ENCODE measurements at regions not wholly inside any gene's neighbourhood (a gene's known extent, or its start where the extent isn't known, plus 50 kb on each side); places are given as distances from the start of the nearest gene placed in this dataset.

DNA sequence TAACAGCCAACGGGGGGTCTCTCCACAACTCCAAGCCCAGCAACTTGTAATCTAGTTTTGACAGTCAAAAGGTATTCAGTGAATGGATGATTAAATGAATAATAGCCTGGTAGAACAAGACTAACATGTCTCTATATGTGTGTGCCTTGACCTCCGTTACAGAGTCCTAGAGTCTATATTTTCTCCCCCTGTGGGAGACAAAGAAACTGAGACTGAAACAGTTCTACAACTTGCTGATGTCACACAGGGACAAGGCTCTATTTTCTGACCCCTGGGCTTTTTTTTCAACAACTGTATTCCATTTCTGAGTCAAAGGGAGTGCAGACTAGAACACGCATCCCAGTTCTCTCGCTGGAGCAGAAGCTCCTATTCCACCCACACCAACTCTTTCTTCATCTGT lies 223.6 kb upstream of the AGAP1 start:
- no peak overlapping the region for H3K4me3 ChIP-seq (ENCODE audit: low read depth, low read length)
- DNase-seq (ENCODE audit: low read depth) = no peak
- TF ChIP-seq, protein P1, sequence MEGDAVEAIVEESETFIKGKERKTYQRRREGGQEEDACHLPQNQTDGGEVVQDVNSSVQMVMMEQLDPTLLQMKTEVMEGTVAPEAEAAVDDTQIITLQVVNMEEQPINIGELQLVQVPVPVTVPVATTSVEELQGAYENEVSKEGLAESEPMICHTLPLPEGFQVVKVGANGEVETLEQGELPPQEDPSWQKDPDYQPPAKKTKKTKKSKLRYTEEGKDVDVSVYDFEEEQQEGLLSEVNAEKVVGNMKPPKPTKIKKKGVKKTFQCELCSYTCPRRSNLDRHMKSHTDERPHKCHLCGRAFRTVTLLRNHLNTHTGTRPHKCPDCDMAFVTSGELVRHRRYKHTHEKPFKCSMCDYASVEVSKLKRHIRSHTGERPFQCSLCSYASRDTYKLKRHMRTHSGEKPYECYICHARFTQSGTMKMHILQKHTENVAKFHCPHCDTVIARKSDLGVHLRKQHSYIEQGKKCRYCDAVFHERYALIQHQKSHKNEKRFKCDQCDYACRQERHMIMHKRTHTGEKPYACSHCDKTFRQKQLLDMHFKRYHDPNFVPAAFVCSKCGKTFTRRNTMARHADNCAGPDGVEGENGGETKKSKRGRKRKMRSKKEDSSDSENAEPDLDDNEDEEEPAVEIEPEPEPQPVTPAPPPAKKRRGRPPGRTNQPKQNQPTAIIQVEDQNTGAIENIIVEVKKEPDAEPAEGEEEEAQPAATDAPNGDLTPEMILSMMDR (IDR thresholded peaks at IDR 0.05; ENCODE audit: control insufficient read depth, extremely low read depth, insufficient read depth) = no peak

DNA sequence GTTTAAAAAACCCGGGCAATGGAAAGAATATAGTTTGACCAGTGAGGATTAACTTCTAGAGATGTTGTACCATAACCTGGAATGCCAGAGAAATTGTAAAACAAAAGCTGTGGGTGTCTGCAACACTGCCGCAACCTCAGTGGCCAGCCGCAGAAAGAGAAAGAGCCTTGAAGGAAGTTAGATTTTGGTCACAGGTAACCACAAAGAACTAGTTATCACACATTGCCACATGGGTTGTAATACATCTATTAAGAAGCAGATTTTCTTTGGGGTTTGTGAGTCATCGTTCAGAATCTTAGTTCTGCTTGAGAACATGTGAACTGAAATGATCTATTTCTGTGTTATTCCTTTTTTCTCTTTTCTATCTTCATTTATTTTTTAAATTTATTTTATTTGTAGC lies 222.9 kb upstream of the AGAP1 start:
- no peak for DNase-seq (ENCODE audit: low read depth)
- no peak overlapping the region for H3K4me3 ChIP-seq (ENCODE audit: low read depth, low read length)
- TF ChIP-seq, protein P1 (IDR thresholded peaks at IDR 0.05; ENCODE audit: control insufficient read depth, extremely low read depth, insufficient read depth) = no peak

DNA sequence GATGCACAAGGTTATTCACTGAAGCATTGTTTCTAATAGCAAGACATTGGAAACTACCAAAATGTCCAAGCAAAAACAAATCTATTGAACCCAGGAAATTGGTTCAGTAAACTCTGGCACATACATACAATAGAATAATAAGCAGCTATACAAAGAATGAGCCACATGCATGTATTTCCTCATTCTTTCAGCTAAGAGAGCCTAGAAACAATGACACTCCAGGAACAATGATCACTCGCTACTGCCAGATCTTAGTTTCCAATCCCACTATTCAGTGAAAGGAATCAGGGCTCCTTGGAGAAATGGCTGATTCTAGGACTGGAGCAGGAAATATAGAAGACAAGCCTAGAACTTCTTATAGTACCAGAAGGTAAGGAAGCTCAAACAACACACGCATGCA lies 221.9 kb upstream of the AGAP1 start:
- TF ChIP-seq, protein P1 (IDR thresholded peaks at IDR 0.05; ENCODE audit: control insufficient read depth, extremely low read depth, insufficient read depth) = no peak
- no peak for DNase-seq (ENCODE audit: low read depth)
- no peak overlapping the region for H3K4me3 ChIP-seq (ENCODE audit: low read depth, low read length)

DNA sequence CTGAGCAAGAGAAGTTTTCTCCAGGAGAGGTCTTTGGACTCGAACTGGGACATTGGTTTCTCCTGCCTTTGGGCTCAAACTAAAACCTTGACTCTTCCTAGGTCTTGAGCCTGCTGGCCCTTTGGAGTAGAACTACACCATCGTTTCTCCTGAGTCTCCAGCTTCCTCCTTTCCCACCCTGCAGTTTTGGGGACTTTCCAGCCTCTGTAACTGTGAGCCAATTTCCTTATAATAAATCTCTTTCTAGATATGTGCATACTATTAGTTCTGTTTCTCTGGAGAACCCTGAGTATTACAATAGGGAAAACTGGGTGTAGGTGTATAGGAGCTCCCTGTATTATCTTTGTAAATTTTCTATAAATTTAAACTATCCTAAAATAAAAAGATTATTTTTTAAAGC lies 219.8 kb upstream of the AGAP1 start:
- TF ChIP-seq, protein P1 (IDR thresholded peaks at IDR 0.05; ENCODE audit: control insufficient read depth, extremely low read depth, insufficient read depth) = no peak
- no peak for DNase-seq (ENCODE audit: low read depth)
- H3K4me3 ChIP-seq (ENCODE audit: low read depth, low read length) = no peak overlapping the region

DNA sequence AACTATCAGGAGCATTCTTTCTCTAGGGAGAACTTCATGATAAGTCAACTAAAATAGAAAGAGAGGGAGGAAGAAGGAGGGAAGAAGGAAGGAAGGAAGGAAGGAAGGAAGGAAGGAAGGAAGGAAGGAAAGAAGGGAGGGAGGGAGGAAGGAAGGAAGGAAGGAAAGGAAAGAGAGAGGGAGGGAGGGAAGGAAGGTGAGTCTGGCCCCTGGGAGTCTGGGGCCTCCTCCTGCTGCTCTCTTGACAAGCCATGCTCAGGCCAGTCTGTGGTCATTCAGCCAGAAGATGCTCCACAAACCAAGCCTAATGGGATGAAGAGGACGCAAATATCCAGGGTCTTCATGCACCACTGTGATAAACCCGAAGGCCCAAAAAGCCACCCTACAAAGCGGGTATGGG lies 216.4 kb upstream of the AGAP1 start:
- TF ChIP-seq, protein P1 (IDR thresholded peaks at IDR 0.05; ENCODE audit: control insufficient read depth, extremely low read depth, insufficient read depth) = no peak
- DNase-seq (ENCODE audit: low read depth) = no peak
- no peak overlapping the region for H3K4me3 ChIP-seq (ENCODE audit: low read depth, low read length)

DNA sequence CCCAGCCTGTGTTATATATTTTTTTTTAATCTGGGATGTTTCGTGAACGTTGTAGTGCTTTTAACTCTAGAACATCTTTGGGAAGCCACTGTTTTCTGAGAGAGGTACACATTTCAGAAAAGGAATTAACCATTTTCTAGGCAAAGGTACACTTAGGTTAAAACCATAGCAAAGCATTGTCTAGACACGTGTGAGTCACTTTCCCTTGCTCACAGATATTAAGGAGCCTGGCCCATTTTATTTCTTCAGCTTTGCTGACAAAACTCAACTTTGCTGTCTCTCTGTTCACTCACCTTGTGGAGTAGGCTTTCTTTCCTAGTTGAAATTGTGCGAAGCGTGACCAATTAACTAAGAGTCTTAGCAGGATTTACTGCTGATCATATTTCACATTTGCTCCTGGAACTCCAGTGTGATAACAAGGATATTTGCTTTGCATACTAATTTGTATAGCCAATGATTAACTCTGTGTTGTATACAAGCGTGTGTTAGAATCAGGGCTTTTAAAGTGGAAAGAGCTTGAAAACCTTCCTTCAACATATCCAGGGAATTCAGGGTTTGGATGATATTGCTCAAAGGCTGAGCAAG lies 215.0 kb upstream of the AGAP1 start:
- TF ChIP-seq, protein P1 (IDR thresholded peaks at IDR 0.05; ENCODE audit: control insufficient read depth, extremely low read depth, insufficient read depth) = no peak
- DNase-seq (ENCODE audit: low read depth) = no peak
- no peak overlapping the region for H3K4me3 ChIP-seq (ENCODE audit: low read depth, low read length)

DNA sequence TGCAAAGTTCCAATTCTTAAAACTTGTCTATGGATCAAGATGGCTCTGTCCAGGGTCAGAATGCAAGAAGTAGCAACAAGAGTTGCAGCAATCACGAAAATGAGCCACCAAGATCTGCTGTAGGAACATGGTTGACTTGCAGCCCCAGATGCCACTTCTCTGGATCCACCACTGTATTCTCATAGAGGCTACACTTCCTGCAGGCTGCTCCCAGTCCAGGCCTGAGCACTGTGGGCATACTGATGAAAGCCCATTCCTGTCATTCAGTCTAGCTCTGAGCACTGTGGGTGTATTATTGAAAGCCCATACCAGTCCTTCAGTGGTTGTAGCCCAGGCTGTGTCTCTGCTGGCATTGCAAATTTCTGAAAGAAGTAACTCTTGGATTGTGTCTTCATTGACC lies 213.9 kb upstream of the AGAP1 start:
- no peak overlapping the region for H3K4me3 ChIP-seq (ENCODE audit: low read depth, low read length)
- TF ChIP-seq, protein P1 (IDR thresholded peaks at IDR 0.05; ENCODE audit: control insufficient read depth, extremely low read depth, insufficient read depth) = no peak
- no peak for DNase-seq (ENCODE audit: low read depth)

All from LNCaP clone FGC (cell line).